GM19463 (cell line): ENCODE measurements at regions not wholly inside any gene's neighbourhood (a gene's known extent, or its start where the extent isn't known, plus 50 kb on each side); places are given as distances from the start of the nearest gene placed in this dataset.
"Not testable (repeated sequence)": the region's sequence is repeated elsewhere in the genome, so short reads cannot be mapped to it uniquely, and the experiment has no call there.

Source experiments
- ATAC-seq: cut with Tn5 transposase; IDR thresholded peaks from one replicate; pipeline ENCODE4 v1.9.1; 2021; ENCODE audit warnings: mild to moderate bottlenecking, moderate library complexity; ENCODE audit not compliant: unreplicated experiment

- no peak for ATAC-seq
Observed at GRCh38 chr3:144499001-144499930, 527.6 kb downstream of the DIPK2A start.

GRCh38 chr3:144501467-144501866 lies 529.8 kb downstream of the DIPK2A start:
- no peak for ATAC-seq

GRCh38 chr3:144502402-144502801 lies 530.8 kb downstream of the DIPK2A start:
- no peak for ATAC-seq

- ATAC-seq = not testable (repeated sequence)
Observed at GRCh38 chr3:144506375-144506774, 534.8 kb downstream of the DIPK2A start.

- ATAC-seq = no peak
Observed at GRCh38 chr3:144511346-144511745, 539.7 kb downstream of the DIPK2A start.

- ATAC-seq = no peak
Observed at GRCh38 chr3:144516026-144516425, 544.4 kb downstream of the DIPK2A start.

- ATAC-seq = no peak
Observed at GRCh38 chr3:144516589-144516988, 545.0 kb downstream of the DIPK2A start.

- no peak for ATAC-seq
Observed at GRCh38 chr3:144521131-144521530, 549.5 kb downstream of the DIPK2A start.

- ATAC-seq = no peak
Observed at GRCh38 chr3:144522456-144522855, 550.8 kb downstream of the DIPK2A start.

- no peak for ATAC-seq
Observed at GRCh38 chr3:144523396-144523795, 551.8 kb downstream of the DIPK2A start.

- ATAC-seq = no peak
Observed at GRCh38 chr3:144524531-144524930, 552.9 kb downstream of the DIPK2A start.

GRCh38 chr3:144529566-144529965 lies 557.9 kb downstream of the DIPK2A start:
- ATAC-seq = no peak

- ATAC-seq = no peak
Observed at GRCh38 chr3:144544871-144545270, 573.2 kb downstream of the DIPK2A start.

- no peak for ATAC-seq
Observed at GRCh38 chr3:144546539-144546938, 574.9 kb downstream of the DIPK2A start.

- ATAC-seq = no peak
Observed at GRCh38 chr3:144548346-144548745, 576.7 kb downstream of the DIPK2A start.

- no peak for ATAC-seq
Observed at GRCh38 chr3:144549166-144549565, 577.5 kb downstream of the DIPK2A start.

- ATAC-seq = no peak
Observed at GRCh38 chr3:144552346-144553057, 580.9 kb downstream of the DIPK2A start.

- no peak for ATAC-seq
Observed at GRCh38 chr3:144553301-144553700, 581.7 kb downstream of the DIPK2A start.

GRCh38 chr3:144554889-144555288 lies 583.3 kb downstream of the DIPK2A start:
- no peak for ATAC-seq

GRCh38 chr3:144556392-144556791 lies 584.8 kb downstream of the DIPK2A start:
- peak; percentile 86 for ATAC-seq

- ATAC-seq = no peak
Observed at GRCh38 chr3:144557515-144557914, 585.9 kb downstream of the DIPK2A start.

- no peak for ATAC-seq
Observed at GRCh38 chr3:144564011-144564410, 592.4 kb downstream of the DIPK2A start.
